Right lobe of liver (tissue), 4 donors: ENCODE measurements at regions not wholly inside any gene's neighbourhood (a gene's known extent, or its start where the extent isn't known, plus 50 kb on each side); places are given as distances from the start of the nearest gene placed in this dataset.

ENCODE experiments used
- POLR2A ChIP-seq: fragments of 450-650 bp; IDR thresholded peaks from one replicate; pipeline ENCODE4 v1.6.1; 2017; ENCODE audit warnings: antibody characterized with exemption, mild to moderate bottlenecking
- TF ChIP-seq, protein P1 (sequence below), 4 donors: fragments of 200-600 bp in 3 of 4; fragments of 450-650 bp in 1 of 4; IDR thresholded peaks; one replicate each; pipeline versions ENCODE4 v1.5.1 to v1.8.0; 2016 to 2022; ENCODE audit warnings: antibody characterized with exemption in 4 of 4, mild to moderate bottlenecking in 2 of 4
- donor health status: DM: no; HTN: no; CAD: no.
- donor health status: DM: no; HTN: no; CAD: no.
- donor health status: DM: no; HTN: yes; CAD: no.

DNA sequence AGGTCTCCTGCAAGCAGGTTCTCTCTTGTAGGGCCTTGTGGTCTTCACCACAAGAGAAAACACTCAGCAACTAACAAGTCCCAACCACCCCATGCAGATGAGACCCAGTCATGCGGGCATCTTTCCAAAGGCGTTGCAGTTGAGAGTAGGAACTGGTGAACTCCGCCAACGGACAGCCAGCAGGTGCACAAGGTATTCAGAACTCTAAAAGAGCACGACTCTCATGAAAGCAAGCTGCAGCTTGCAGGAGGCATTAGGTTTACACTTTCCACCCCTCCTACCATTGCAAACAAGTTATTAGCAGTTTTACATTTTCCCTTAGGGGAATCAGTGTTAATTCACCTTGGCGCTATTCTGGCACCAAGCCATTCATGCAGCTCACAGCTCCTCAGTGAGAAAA is 173.4 kb upstream of the KIT start:
- TF ChIP-seq, protein P1, sequence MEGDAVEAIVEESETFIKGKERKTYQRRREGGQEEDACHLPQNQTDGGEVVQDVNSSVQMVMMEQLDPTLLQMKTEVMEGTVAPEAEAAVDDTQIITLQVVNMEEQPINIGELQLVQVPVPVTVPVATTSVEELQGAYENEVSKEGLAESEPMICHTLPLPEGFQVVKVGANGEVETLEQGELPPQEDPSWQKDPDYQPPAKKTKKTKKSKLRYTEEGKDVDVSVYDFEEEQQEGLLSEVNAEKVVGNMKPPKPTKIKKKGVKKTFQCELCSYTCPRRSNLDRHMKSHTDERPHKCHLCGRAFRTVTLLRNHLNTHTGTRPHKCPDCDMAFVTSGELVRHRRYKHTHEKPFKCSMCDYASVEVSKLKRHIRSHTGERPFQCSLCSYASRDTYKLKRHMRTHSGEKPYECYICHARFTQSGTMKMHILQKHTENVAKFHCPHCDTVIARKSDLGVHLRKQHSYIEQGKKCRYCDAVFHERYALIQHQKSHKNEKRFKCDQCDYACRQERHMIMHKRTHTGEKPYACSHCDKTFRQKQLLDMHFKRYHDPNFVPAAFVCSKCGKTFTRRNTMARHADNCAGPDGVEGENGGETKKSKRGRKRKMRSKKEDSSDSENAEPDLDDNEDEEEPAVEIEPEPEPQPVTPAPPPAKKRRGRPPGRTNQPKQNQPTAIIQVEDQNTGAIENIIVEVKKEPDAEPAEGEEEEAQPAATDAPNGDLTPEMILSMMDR (IDR thresholded peaks at IDR 0.05), result no peak
- no peak for TF ChIP-seq POLR2A
